GM12874 (cell line): ENCODE measurements at regions not wholly inside any gene's neighbourhood (a gene's known extent, or its start where the extent isn't known, plus 50 kb on each side); places are given as distances from the start of the nearest gene placed in this dataset.

Source experiments
- TF ChIP-seq, protein P1 (sequence below): IDR thresholded peaks from 2 replicates; pipeline ENCODE4 v1.5.1; 2011; ENCODE audit warnings: low read depth, mild to moderate bottlenecking, control low read depth, low read length, moderate library complexity; ENCODE audit not compliant: insufficient read depth

DNA sequence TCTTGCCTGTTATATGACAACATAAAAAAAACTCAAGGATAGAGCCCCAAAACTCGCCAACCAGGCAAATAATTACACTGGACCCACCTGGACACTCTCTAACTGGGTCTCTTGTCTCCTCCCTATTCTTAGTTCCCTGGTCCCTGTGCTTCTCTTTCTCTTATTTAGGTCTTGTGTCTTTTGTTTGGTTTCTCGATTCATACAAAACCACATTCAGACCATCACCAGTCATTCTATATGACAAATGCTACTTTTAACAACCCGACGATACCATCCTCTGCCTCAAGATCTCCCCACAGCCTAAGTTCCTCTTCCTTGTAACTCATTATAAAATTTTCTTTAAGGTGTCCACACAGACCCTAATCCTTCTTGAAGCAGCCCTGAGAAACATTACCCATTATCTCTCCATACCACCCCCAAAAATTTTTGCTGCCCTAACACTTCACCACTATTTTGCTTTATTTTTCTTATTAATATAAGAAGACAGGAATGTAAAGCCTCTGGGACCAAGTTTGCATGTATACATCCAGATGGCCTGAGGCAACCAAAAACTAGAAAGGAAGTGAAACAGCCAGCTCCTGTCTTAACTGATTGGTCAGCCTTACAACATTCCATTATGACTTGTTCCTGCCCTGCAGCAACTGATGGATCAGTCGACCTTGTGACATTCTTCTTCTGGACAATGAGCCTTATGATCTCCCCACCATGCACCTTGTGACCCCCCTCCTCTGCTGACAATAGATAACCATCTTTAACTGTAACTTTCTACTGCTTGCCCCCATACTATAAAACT lies 638.2 kb downstream of the AMY1C start:
- TF ChIP-seq, protein P1, sequence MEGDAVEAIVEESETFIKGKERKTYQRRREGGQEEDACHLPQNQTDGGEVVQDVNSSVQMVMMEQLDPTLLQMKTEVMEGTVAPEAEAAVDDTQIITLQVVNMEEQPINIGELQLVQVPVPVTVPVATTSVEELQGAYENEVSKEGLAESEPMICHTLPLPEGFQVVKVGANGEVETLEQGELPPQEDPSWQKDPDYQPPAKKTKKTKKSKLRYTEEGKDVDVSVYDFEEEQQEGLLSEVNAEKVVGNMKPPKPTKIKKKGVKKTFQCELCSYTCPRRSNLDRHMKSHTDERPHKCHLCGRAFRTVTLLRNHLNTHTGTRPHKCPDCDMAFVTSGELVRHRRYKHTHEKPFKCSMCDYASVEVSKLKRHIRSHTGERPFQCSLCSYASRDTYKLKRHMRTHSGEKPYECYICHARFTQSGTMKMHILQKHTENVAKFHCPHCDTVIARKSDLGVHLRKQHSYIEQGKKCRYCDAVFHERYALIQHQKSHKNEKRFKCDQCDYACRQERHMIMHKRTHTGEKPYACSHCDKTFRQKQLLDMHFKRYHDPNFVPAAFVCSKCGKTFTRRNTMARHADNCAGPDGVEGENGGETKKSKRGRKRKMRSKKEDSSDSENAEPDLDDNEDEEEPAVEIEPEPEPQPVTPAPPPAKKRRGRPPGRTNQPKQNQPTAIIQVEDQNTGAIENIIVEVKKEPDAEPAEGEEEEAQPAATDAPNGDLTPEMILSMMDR: no peak

DNA sequence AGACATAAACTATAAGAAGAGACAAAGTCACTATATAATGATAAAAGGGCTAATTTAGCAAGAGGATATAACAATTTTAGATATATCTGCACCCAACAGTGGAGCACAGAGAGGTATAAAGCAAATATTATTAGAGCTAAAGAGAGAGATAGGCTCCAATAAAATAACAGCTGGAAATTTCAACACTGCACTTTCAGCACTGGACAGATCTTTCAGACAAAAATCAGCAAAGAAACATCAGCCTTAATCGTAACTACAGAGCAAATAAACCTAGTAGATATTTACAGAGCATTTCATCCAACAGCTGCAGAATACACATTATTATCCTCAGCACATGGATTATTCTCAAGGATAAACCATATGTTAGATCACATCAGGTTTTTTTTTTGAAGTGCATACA lies 642.9 kb downstream of the AMY1C start:
- TF ChIP-seq, protein P1: no peak

DNA sequence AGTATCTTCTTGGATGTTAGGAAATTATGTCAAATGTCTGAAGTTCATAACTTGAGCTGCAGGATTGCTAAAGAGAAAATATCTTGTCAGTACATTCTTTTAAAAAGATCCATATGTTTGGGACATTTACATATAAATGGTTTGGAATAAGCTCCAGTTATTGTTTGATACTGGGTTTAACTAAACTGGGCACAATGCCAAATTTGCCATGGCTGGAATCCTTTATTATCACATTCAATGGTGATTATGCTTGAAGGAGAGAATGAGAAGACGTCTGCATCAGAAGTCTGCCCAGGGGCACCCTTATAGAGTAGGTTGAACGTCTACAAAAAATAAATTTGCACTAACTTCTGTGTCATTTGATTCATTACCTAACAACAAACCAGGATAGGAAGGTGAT lies 652.5 kb downstream of the AMY1C start:
- TF ChIP-seq, protein P1: no peak

DNA sequence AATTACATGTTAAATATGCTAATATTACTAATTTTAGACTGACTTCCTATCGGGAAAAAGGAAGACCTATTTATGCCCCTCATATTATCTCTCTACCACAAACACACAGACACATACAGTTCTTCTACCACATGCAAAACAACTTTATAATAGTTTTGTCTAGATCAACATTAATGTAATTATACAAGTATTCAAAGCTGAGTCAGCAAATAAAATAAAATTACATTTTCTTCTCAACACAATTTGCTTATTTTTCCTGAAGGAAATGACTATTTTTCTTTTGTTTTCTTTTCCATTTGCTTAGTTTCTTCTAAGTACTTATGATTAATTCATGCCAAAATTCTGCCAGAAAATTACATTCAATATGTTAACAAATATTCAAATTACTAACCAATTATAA lies 654.2 kb downstream of the AMY1C start:
- TF ChIP-seq, protein P1: no peak

DNA sequence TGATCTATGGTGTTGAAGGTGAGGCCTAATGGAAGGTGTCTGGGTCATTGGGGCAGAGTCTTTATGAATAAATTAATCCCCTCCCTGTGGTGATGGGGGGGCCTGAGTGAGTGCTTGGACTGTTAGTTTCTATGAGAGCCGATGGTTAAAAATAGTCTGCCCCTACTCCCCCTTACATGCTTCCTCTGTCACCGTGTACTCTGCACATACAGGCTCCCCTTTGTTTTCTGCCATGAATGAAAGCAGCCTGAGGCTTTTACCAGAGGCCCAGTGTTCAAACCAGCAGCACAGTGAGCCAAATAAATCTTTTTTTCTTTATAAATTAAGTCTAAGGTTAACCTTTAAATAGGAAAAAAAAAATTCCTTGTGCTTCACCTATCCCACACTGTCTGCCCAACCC lies 657.0 kb downstream of the AMY1C start:
- TF ChIP-seq, protein P1: no peak

DNA sequence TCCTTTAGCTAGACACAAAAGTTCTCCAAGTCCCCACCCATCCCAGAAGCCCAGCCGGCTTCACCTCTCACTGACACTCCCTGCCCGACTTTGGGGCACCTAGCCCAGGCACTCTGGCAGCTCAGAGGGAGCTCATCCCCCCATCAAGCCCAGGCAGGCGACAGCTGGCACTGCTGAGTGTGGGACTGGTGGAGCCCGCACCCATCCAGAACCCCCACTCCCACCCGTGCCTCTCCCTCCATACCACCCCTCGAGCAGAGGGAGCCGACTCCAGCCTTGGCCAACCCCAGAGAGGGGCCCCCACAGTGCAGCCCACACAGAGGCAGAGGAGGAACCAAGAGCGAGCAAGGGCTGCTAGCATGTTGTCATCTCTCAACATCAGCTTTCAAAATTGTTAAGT lies 658.6 kb downstream of the AMY1C start:
- TF ChIP-seq, protein P1: no peak

DNA sequence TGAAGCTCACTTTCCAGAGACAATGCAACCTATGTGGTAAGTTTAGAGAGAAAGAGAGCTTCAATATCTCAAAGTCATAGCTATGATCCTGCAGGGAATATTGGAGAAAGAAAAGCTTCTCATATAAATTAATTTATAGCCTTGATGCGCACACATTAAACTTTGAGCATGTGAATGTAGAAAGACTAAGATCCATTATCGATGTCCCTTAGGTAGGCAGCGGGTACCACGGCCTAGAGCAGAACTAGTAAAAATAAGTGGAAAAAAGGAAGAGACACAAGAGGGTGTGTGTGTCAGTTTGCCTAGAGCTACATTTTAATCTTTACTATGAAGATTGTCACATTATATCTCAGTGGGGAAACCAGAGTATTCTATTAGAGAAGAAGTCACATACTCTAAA lies 685.6 kb downstream of the AMY1C start:
- TF ChIP-seq, protein P1: no peak

DNA sequence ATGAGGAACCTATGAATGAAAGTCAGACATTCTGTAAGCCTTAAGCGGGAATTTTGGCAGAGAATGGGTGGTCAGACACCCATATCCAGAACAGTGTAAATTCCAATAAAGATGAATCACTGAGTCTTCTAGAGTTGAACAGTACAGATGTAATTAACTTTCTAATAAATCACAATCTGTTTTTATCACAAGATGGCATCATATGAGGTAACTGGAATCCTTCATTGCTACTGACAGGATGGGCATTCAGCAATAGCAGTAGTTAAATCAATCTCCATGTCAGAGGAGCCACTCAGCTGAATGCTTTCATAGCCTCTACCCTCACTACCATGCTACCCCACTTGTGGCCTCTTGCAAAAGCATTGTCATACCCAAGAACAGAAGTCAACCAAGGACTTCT lies 690.3 kb downstream of the AMY1C start:
- TF ChIP-seq, protein P1: no peak
